Activated CD8-positive, alpha-beta T cell treated with anti-CD3 and anti-CD28 coated beads, Interleukin-2, amount 10 ng/mL, durations not matched to agents 7 days and 5 days (primary cell): ENCODE measurements at regions not wholly inside any gene's neighbourhood (a gene's known extent, or its start where the extent isn't known, plus 50 kb on each side); places are given as distances from the start of the nearest gene placed in this dataset.

ENCODE experiments used
- ATAC-seq: fragments of 150-1000 bp; cut with Tn5 transposase; one replicate; pipeline ENCODE4 v1.10.0; 2021; ENCODE audit warnings: moderate library complexity
- CTCF ChIA-PET: fragments of 350-600 bp; sonication (Branson Sonifier 250); formaldehyde crosslinking; loops from one replicate; lab custom pipeline; 2021; ENCODE audit warnings: antibody characterized with exemption; lab: Charles Lee
- POLR2A ChIA-PET: fragments of 350-600 bp; sonication (Branson Sonifier 250); formaldehyde crosslinking; loops from one replicate; lab custom pipeline; 2021; ENCODE audit warnings: antibody characterized with exemption; lab: Charles Lee
- DNase-seq: peaks from one replicate; pipeline ENCODE4 v3.0.0-alpha.2; 2020
- H3K27ac Mint-ChIP-seq: one replicate; pipeline ENCODE4 v1.8.0; 2021; ENCODE audit warnings: mild to moderate bottlenecking, mixed read lengths
- H3K27me3 Mint-ChIP-seq: one replicate; pipeline ENCODE4 v1.8.0; 2021; ENCODE audit warnings: low read depth, mixed read lengths
- H3K36me3 Mint-ChIP-seq: one replicate; pipeline ENCODE4 v1.8.0; 2021; ENCODE audit warnings: low read depth, mixed read lengths
- H3K4me1 Mint-ChIP-seq: one replicate; pipeline ENCODE4 v1.8.0; 2021; ENCODE audit warnings: low read depth, mixed read lengths
- H3K4me3 Mint-ChIP-seq: one replicate; pipeline ENCODE4 v1.8.0; 2021; ENCODE audit warnings: mild to moderate bottlenecking, mixed read lengths
- H3K9me3 Mint-ChIP-seq: one replicate; pipeline ENCODE4 v1.8.0; 2022; ENCODE audit warnings: mixed read lengths; ENCODE audit not compliant: insufficient read depth

GRCh38 chr17:17398188-17398942, 78.4 kb upstream of the MED9 start:
- no peaks in the 10 kb centered on the region for H3K9me3 Mint-ChIP-seq
- H3K27me3 Mint-ChIP-seq, result peaks cover 51% of the 10 kb centered on the region
- peaks cover 26% of the 10 kb centered on the region for H3K4me1 Mint-ChIP-seq
- no peak overlapping the region for H3K4me3 Mint-ChIP-seq
- no peaks in the 10 kb centered on the region for H3K36me3 Mint-ChIP-seq
- no peak overlapping the region for H3K27ac Mint-ChIP-seq
- DNase-seq (no peak), ATAC-seq (no peak)
- CTCF ChIA-PET, result no interaction called here
- POLR2A ChIA-PET, result no interaction called here

GRCh38 chr17:17398943-17399926, 77.6 kb upstream of the MED9 start:
- Mint-ChIP-seq H3K27me3 (peaks cover 47% of the 10 kb centered on the region), H3K4me1 (peaks cover 35% of the 10 kb centered on the region), H3K36me3 (no peaks in the 10 kb centered on the region), H3K27ac (no peak overlapping the region), H3K9me3 (no peaks in the 10 kb centered on the region), H3K4me3 (no peak overlapping the region)
- ATAC-seq, result no peak
- ChIA-PET POLR2A (no interaction called here), CTCF (interaction anchor here (1.1 kb wide), 1 partner anchor 11 kb away, joined by 3 read pairs; no protein-coding TSS in a partner anchor)
- no peak for DNase-seq

- CTCF ChIA-PET, result interaction anchor here (1.1 kb wide), 1 partner anchor 10 kb away, joined by 3 read pairs; no protein-coding TSS in a partner anchor
- H3K36me3 Mint-ChIP-seq, result no peaks in the 10 kb centered on the region
- no peak overlapping the region for H3K27ac Mint-ChIP-seq
- no peak overlapping the region for H3K4me3 Mint-ChIP-seq
- H3K27me3 Mint-ChIP-seq, result peaks cover 44% of the 10 kb centered on the region
- ATAC-seq, result no peak
- H3K9me3 Mint-ChIP-seq, result no peaks in the 10 kb centered on the region
- H3K4me1 Mint-ChIP-seq, result peaks cover 43% of the 10 kb centered on the region
- no peak for DNase-seq
- POLR2A ChIA-PET, result no interaction called here
These were observed 76.7 kb upstream of the MED9 start for GRCh38 chr17:17400070-17400469.

GRCh38 chr17:17400566-17401184, 76.1 kb upstream of the MED9 start:
- CTCF ChIA-PET, result interaction anchor here (1.1 kb wide), 1 partner anchor 9 kb away, joined by 3 read pairs; no protein-coding TSS in a partner anchor
- ATAC-seq, result no peak
- Mint-ChIP-seq H3K4me1 (peaks cover 45% of the 10 kb centered on the region), H3K27me3 (peaks cover 41% of the 10 kb centered on the region), H3K4me3 (no peak overlapping the region), H3K9me3 (no peaks in the 10 kb centered on the region), H3K36me3 (no peaks in the 10 kb centered on the region), H3K27ac (no peak overlapping the region)
- POLR2A ChIA-PET, result no interaction called here
- no peak for DNase-seq

GRCh38 chr17:17401271-17401781, 75.5 kb upstream of the MED9 start:
- CTCF ChIA-PET, result no interaction called here
- H3K27ac Mint-ChIP-seq, result no peak overlapping the region
- no peak for DNase-seq
- POLR2A ChIA-PET, result no interaction called here
- no peak for ATAC-seq
- peaks cover 38% of the 10 kb centered on the region for H3K27me3 Mint-ChIP-seq
- no peaks in the 10 kb centered on the region for H3K36me3 Mint-ChIP-seq
- peaks cover 49% of the 10 kb centered on the region for H3K4me1 Mint-ChIP-seq
- H3K4me3 Mint-ChIP-seq, result no peak overlapping the region
- no peaks in the 10 kb centered on the region for H3K9me3 Mint-ChIP-seq

- Mint-ChIP-seq H3K27me3 (peaks cover 30% of the 10 kb centered on the region), H3K9me3 (no peaks in the 10 kb centered on the region), H3K36me3 (no peaks in the 10 kb centered on the region), H3K4me1 (peaks cover 59% of the 10 kb centered on the region), H3K4me3 (no peak overlapping the region), H3K27ac (no peak overlapping the region)
- DNase-seq, result no peak
- POLR2A ChIA-PET, result no interaction called here
- no peak for ATAC-seq
- CTCF ChIA-PET, result interaction anchor here (0.8 kb wide), 1 partner anchor 47 kb away, joined by 3 read pairs; no protein-coding TSS in a partner anchor
These were observed 74.2 kb upstream of the MED9 start for GRCh38 chr17:17402558-17402957.

GRCh38 chr17:17403065-17403464, 73.7 kb upstream of the MED9 start:
- Mint-ChIP-seq H3K9me3 (no peaks in the 10 kb centered on the region), H3K4me3 (peak overlapping the region; percentile 63), H3K4me1 (peaks cover 62% of the 10 kb centered on the region), H3K36me3 (no peaks in the 10 kb centered on the region), H3K27me3 (peaks cover 27% of the 10 kb centered on the region), H3K27ac (peak overlapping the region; percentile 89)
- ATAC-seq, result no peak
- CTCF ChIA-PET, result interaction anchor here (0.8 kb wide), 1 partner anchor 48 kb away, joined by 3 read pairs; no protein-coding TSS in a partner anchor
- POLR2A ChIA-PET, result no interaction called here
- no peak for DNase-seq

GRCh38 chr17:17403899-17404576, 72.8 kb upstream of the MED9 start:
- POLR2A ChIA-PET, result no interaction called here

GRCh38 chr17:17405673-17406072, 71.1 kb upstream of the MED9 start:
- Mint-ChIP-seq H3K27me3 (peaks cover 18% of the 10 kb centered on the region), H3K4me1 (peaks cover 74% of the 10 kb centered on the region), H3K4me3 (no peak overlapping the region), H3K27ac (no peak overlapping the region), H3K9me3 (no peaks in the 10 kb centered on the region), H3K36me3 (no peaks in the 10 kb centered on the region)
- POLR2A ChIA-PET, result no interaction called here
- DNase-seq (no peak), ATAC-seq (no peak)
- CTCF ChIA-PET, result no interaction called here

More at GRCh38 chr17:17403899-17404576, 72.8 kb upstream of the MED9 start:
- CTCF ChIA-PET, result no interaction called here
- DNase-seq (peak; percentile 71), ATAC-seq (peak; percentile 89)
- Mint-ChIP-seq H3K9me3 (no peaks in the 10 kb centered on the region), H3K27ac (peak overlapping the region; percentile 89), H3K4me1 (peaks cover 69% of the 10 kb centered on the region), H3K36me3 (no peaks in the 10 kb centered on the region), H3K4me3 (peak overlapping the region; percentile 63), H3K27me3 (peaks cover 25% of the 10 kb centered on the region)

- POLR2A ChIA-PET, result no interaction called here
- no peak for DNase-seq
- H3K27ac Mint-ChIP-seq, result no peak overlapping the region
These were observed 70.6 kb upstream of the MED9 start for GRCh38 chr17:17406225-17406624.

GRCh38 chr17:17408236-17408794, 68.5 kb upstream of the MED9 start:
- ATAC-seq (no peak), DNase-seq (no peak)
- ChIA-PET POLR2A (no interaction called here), CTCF (no interaction called here)
- no peak overlapping the region for H3K4me3 Mint-ChIP-seq
- H3K9me3 Mint-ChIP-seq, result no peaks in the 10 kb centered on the region
- no peaks in the 10 kb centered on the region for H3K36me3 Mint-ChIP-seq
- peaks cover 71% of the 10 kb centered on the region for H3K4me1 Mint-ChIP-seq
- H3K27me3 Mint-ChIP-seq, result peaks cover 12% of the 10 kb centered on the region
- peak overlapping the region; percentile 62 for H3K27ac Mint-ChIP-seq

More at GRCh38 chr17:17406225-17406624, 70.6 kb upstream of the MED9 start:
- ATAC-seq, result no peak
- Mint-ChIP-seq H3K36me3 (no peaks in the 10 kb centered on the region), H3K27me3 (peaks cover 13% of the 10 kb centered on the region), H3K4me1 (peaks cover 74% of the 10 kb centered on the region), H3K9me3 (no peaks in the 10 kb centered on the region), H3K4me3 (no peak overlapping the region)
- CTCF ChIA-PET, result no interaction called here
